ENCODE measurements at regions not wholly inside any gene's neighbourhood (a gene's known extent, or its start where the extent isn't known, plus 50 kb on each side); places are given as distances from the start of the nearest gene placed in this dataset.
"Not testable (repeated sequence)": the region's sequence is repeated elsewhere in the genome, so short reads cannot be mapped to it uniquely, and the experiment has no call there.

- CTCF ChIA-PET; H3K27me3 ChIP-seq (ENCODE audit: control insufficient read depth, insufficient read depth, low read length); DNase-seq (ENCODE audit: low read depth); H3K36me3 ChIP-seq (ENCODE audit: control insufficient read depth, insufficient read depth, low read length); POLR2A ChIA-PET; H3K4me3 ChIP-seq (ENCODE audit: low read depth, low read length): not testable (repeated sequence)
Observed at GRCh38 chr9:63333083-63333482, 1951.9 kb downstream of the FOXD4L5 start.

DNA sequence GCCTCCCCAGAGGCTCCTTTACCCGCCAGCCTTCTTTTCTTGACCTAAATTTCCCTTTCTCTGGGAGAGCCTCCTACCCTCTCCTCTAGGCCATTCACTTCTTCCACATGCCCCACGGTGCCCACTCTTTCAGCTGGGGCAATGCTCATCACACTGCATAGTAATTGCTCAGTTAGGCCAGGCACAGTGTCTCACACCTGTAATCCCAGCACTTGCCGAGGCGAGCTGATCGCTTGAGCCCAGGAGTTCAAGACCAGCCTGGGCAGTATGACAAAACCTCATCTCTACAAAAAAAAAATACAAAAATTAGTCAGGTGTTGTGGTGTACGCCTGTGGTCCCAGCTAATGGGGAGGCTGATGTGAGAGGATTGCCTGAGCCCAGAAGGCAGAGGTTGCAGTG lies 1956.7 kb downstream of the FOXD4L5 start:
- H3K4me3 ChIP-seq (ENCODE audit: low read depth, low read length); POLR2A ChIA-PET; CTCF ChIA-PET; DNase-seq (ENCODE audit: low read depth); H3K27me3 ChIP-seq (ENCODE audit: control insufficient read depth, insufficient read depth, low read length); H3K36me3 ChIP-seq (ENCODE audit: control insufficient read depth, insufficient read depth, low read length): not testable (repeated sequence)

DNA sequence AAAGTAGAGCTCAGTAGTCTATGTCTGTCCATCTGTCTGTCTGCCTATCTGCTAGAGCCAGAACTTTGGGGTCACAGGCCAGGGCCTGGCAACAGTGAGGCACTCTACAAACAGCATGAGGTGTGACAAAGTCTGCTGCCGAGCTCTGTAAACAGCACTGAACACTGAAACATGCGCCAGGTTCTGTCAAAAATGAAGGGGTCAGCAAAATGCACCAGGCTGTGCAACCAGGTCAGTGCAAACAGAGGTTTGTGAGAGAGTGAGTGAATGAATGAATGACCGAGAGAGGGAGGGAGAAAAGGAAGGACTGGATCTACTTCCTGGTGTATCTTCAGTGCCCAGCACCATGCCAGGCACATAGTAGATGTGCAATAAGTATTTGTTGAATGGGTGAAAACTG lies 1957.8 kb downstream of the FOXD4L5 start:
- CTCF ChIA-PET; POLR2A ChIA-PET; H3K27me3 ChIP-seq (ENCODE audit: control insufficient read depth, insufficient read depth, low read length); DNase-seq (ENCODE audit: low read depth); H3K4me3 ChIP-seq (ENCODE audit: low read depth, low read length); H3K36me3 ChIP-seq (ENCODE audit: control insufficient read depth, insufficient read depth, low read length): not testable (repeated sequence)

- CTCF ChIA-PET; H3K4me3 ChIP-seq (ENCODE audit: low read depth, low read length); H3K36me3 ChIP-seq (ENCODE audit: control insufficient read depth, insufficient read depth, low read length); DNase-seq (ENCODE audit: low read depth); H3K27me3 ChIP-seq (ENCODE audit: control insufficient read depth, insufficient read depth, low read length); POLR2A ChIA-PET: not testable (repeated sequence)
Observed at GRCh38 chr9:63326665-63327064, 1958.3 kb downstream of the FOXD4L5 start.

DNA sequence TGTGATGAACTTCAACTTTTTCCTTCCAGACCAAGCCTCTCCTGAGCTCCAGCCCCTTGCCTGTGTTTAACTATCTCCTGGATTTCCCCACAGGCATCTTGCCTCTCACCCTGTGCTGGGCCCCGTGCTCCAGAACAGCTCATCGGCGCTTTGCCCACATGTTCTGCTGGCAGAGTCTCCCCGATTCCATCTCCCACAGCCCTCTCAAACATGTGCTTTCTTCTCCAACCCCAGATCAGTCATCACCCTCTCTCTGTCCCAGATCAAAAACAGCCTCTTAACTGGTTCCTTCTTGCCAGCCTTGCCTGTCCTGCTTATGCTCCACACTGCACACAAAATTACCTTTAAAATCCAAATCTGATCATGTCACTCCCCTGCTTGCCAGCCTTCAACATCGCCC lies 1959.3 kb downstream of the FOXD4L5 start:
- CTCF ChIA-PET; H3K36me3 ChIP-seq (ENCODE audit: control insufficient read depth, insufficient read depth, low read length); POLR2A ChIA-PET; DNase-seq (ENCODE audit: low read depth); H3K27me3 ChIP-seq (ENCODE audit: control insufficient read depth, insufficient read depth, low read length); H3K4me3 ChIP-seq (ENCODE audit: low read depth, low read length): not testable (repeated sequence)

DNA sequence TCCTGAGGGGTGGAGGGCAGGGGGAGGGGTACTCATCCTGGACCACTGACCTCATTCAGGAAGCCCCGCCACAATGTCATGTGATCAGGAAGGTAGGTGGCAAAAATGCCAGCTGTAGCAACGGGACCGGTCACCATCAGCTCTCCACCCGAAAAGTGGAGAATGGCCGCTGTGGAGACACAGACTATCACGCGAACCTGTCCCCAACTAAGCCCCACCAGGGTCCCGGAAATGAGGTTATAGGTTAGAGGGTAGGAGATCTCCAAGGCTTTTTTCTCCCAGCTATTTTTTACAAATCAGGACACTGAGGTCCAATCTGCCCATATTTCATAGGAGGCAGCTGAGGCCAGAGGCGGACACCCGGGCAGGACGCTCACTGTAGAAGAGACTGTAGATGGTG lies 1966.9 kb downstream of the FOXD4L5 start:
- DNase-seq (ENCODE audit: low read depth); CTCF ChIA-PET; H3K27me3 ChIP-seq (ENCODE audit: control insufficient read depth, insufficient read depth, low read length); POLR2A ChIA-PET; H3K4me3 ChIP-seq (ENCODE audit: low read depth, low read length); H3K36me3 ChIP-seq (ENCODE audit: control insufficient read depth, insufficient read depth, low read length): not testable (repeated sequence)

DNA sequence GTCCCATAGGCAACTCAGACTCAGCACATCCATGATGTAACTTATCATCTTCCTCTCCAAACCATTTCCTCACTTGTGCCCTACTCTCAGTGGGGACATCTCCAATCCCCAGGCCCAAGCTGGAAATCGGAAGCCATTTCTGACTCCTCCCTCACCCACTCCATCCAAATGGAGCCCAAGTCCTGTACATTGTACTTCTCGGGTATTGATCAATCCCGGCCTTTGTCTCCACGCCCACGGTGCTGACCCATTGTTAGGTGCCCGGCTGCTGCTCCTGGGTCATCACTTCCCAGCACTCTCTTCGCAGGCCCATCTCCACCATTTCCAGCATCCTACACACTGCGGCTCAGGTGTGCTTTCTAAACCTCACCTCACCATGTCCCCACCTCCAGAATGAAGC lies 1969.6 kb downstream of the FOXD4L5 start:
- H3K27me3 ChIP-seq (ENCODE audit: control insufficient read depth, insufficient read depth, low read length); DNase-seq (ENCODE audit: low read depth); CTCF ChIA-PET; H3K4me3 ChIP-seq (ENCODE audit: low read depth, low read length); POLR2A ChIA-PET; H3K36me3 ChIP-seq (ENCODE audit: control insufficient read depth, insufficient read depth, low read length): not testable (repeated sequence)

- POLR2A ChIA-PET; CTCF ChIA-PET; H3K36me3 ChIP-seq (ENCODE audit: control insufficient read depth, insufficient read depth, low read length); H3K4me3 ChIP-seq (ENCODE audit: low read depth, low read length); DNase-seq (ENCODE audit: low read depth); H3K27me3 ChIP-seq (ENCODE audit: control insufficient read depth, insufficient read depth, low read length): not testable (repeated sequence)
Observed at GRCh38 chr9:63296848-63297247, 1988.2 kb downstream of the FOXD4L5 start.

GRCh38 chr9:63296366-63296765 lies 1988.6 kb downstream of the FOXD4L5 start:
- CTCF ChIA-PET; H3K4me3 ChIP-seq (ENCODE audit: low read depth, low read length); DNase-seq (ENCODE audit: low read depth); H3K36me3 ChIP-seq (ENCODE audit: control insufficient read depth, insufficient read depth, low read length); H3K27me3 ChIP-seq (ENCODE audit: control insufficient read depth, insufficient read depth, low read length); POLR2A ChIA-PET: not testable (repeated sequence)

GRCh38 chr9:63289971-63290370 lies 1995.0 kb downstream of the FOXD4L5 start:
- POLR2A ChIA-PET; H3K4me3 ChIP-seq (ENCODE audit: low read depth, low read length); H3K27me3 ChIP-seq (ENCODE audit: control insufficient read depth, insufficient read depth, low read length); DNase-seq (ENCODE audit: low read depth); CTCF ChIA-PET; H3K36me3 ChIP-seq (ENCODE audit: control insufficient read depth, insufficient read depth, low read length): not testable (repeated sequence)

Data from BJ (cell line).